MM.1S (cell line): ENCODE measurements at regions not wholly inside any gene's neighbourhood (a gene's known extent, or its start where the extent isn't known, plus 50 kb on each side); places are given as distances from the start of the nearest gene placed in this dataset.
"Not testable (repeated sequence)": the region's sequence is repeated elsewhere in the genome, so short reads cannot be mapped to it uniquely, and the experiment has no call there.

Source experiments
- DNase-seq: peaks from one replicate; pipeline ENCODE4 v3.0.0-alpha.2; 2015
- H2AFZ ChIP-seq: fragments of 300-600 bp; sonication (generic); 2 replicates; pipeline ENCODE4 v1.6.0; 2016; ENCODE audit warnings: antibody characterized with exemption, low read length
- H3F3A ChIP-seq: fragments of 300-600 bp; sonication (generic); 2 replicates; pipeline ENCODE4 v1.6.1; 2016; ENCODE audit warnings: mild to moderate bottlenecking, antibody characterized with exemption, low read length, moderate library complexity, mixed read lengths; ENCODE audit not compliant: insufficient read depth
- H3K27ac ChIP-seq: fragments of 300-600 bp; sonication (generic); 2 replicates; pipeline ENCODE4 v1.5.1; 2016; ENCODE audit warnings: mild to moderate bottlenecking, low read length
- H3K27me3 ChIP-seq: fragments of 300-600 bp; sonication (generic); replicated peaks from 2 replicates; pipeline ENCODE4 v1.6.0; 2016; ENCODE audit warnings: low read length; ENCODE audit not compliant: insufficient read depth
- H3K36me3 ChIP-seq: fragments of 300-600 bp; sonication (generic); replicated peaks from 2 replicates; pipeline ENCODE4 v1.6.1; 2016; ENCODE audit warnings: mild to moderate bottlenecking, low read length, mixed read lengths; ENCODE audit not compliant: insufficient read depth
- H3K4me1 ChIP-seq: fragments of 300-600 bp; sonication (generic); 2 replicates; pipeline ENCODE4 v1.6.1; 2016; ENCODE audit warnings: low read length, mixed read lengths
- H3K4me2 ChIP-seq: fragments of 300-600 bp; sonication (generic); 2 replicates; pipeline ENCODE4 v1.6.0; 2016; ENCODE audit warnings: low read depth, low read length
- H3K4me3 ChIP-seq: fragments of 300-600 bp; sonication (generic); 2 replicates; pipeline ENCODE4 v1.5.1; 2016; ENCODE audit warnings: low read length, mixed read lengths
- H3K79me2 ChIP-seq: fragments of 300-600 bp; sonication (generic); 2 replicates; pipeline ENCODE4 v1.6.1; 2016; ENCODE audit warnings: mixed run types, low read length, mixed read lengths
- H3K9ac ChIP-seq: fragments of 300-600 bp; sonication (generic); 2 replicates; pipeline ENCODE4 v1.6.1; 2016; ENCODE audit warnings: low read length, mixed read lengths
- H3K9me2 ChIP-seq: fragments of 300-600 bp; sonication (generic); replicated peaks from 2 replicates; pipeline ENCODE4 v1.6.1; 2016; ENCODE audit warnings: mild to moderate bottlenecking, low read length, mixed read lengths; ENCODE audit not compliant: insufficient read depth
- H3K9me3 ChIP-seq: fragments of 300-600 bp; sonication (generic); replicated peaks from 2 replicates; pipeline ENCODE4 v1.6.1; 2016; ENCODE audit warnings: mild to moderate bottlenecking, low read length, mixed read lengths; ENCODE audit not compliant: insufficient read depth
- H4K20me1 ChIP-seq: fragments of 300-600 bp; sonication (generic); 2 replicates; pipeline ENCODE4 v1.6.1; 2016; ENCODE audit warnings: mild to moderate bottlenecking, low read length, moderate library complexity, mixed read lengths; ENCODE audit not compliant: insufficient read depth
- CTCF ChIP-seq: fragments of 300-600 bp; sonication (generic); IDR thresholded peaks from 2 replicates; pipeline ENCODE4 v1.5.1; 2016; ENCODE audit warnings: antibody characterized with exemption, low read length, mixed read lengths
- EZH2 ChIP-seq: fragments of 300-600 bp; sonication (generic); optimal IDR thresholded peaks from 2 replicates; pipeline ENCODE3; 2017; ENCODE audit warnings: low read depth, mild to moderate bottlenecking, antibody characterized with exemption, low read length, mixed read lengths
- EZH2phosphoT487 ChIP-seq: fragments of 300-600 bp; sonication (generic); IDR thresholded peaks from 2 replicates; pipeline ENCODE4 v1.6.1; 2018; ENCODE audit warnings: antibody characterized with exemption, low read length

GRCh38 chr2:228575897-228576296, 394.4 kb upstream of the SPHKAP start:
- no peak overlapping the region for H3K27ac ChIP-seq
- H2AFZ ChIP-seq, result no peak overlapping the region

GRCh38 chr2:228568275-228568674, 386.8 kb upstream of the SPHKAP start:
- not testable (repeated sequence) for DNase-seq, H3K4me3 ChIP-seq, H3K27ac ChIP-seq, H3K4me2 ChIP-seq, H3K36me3 ChIP-seq, H3K9me3 ChIP-seq, H3K79me2 ChIP-seq, H3F3A ChIP-seq, H3K4me1 ChIP-seq, H2AFZ ChIP-seq, H4K20me1 ChIP-seq, H3K9me2 ChIP-seq, H3K9ac ChIP-seq, H3K27me3 ChIP-seq

More at GRCh38 chr2:228575897-228576296, 394.4 kb upstream of the SPHKAP start:
- H3K9me3 ChIP-seq, result no peaks in the 10 kb centered on the region
- no peaks in the 10 kb centered on the region for H3K9me2 ChIP-seq
- TF ChIP-seq EZH2phosphoT487 (no peak), CTCF (no peak), EZH2 (no peak)
- no peak for DNase-seq
- H3K27me3 ChIP-seq, result no peaks in the 10 kb centered on the region
- H3K79me2 ChIP-seq, result no peaks in the 10 kb centered on the region
- no peak overlapping the region for H3K4me2 ChIP-seq
- H3K36me3 ChIP-seq, result no peaks in the 10 kb centered on the region
- H3K9ac ChIP-seq, result no peak overlapping the region
- no peaks in the 10 kb centered on the region for H3K4me1 ChIP-seq
- H4K20me1 ChIP-seq, result no peaks in the 10 kb centered on the region
- H3F3A ChIP-seq, result no peaks in the 10 kb centered on the region
- no peak overlapping the region for H3K4me3 ChIP-seq

GRCh38 chr2:228561816-228562215, 380.3 kb upstream of the SPHKAP start:
- no peak for DNase-seq
- no peaks in the 10 kb centered on the region for H3K9me2 ChIP-seq
- H3K4me2 ChIP-seq, result no peak overlapping the region
- no peaks in the 10 kb centered on the region for H3K9me3 ChIP-seq
- no peaks in the 10 kb centered on the region for H3K79me2 ChIP-seq
- no peak for TF ChIP-seq EZH2phosphoT487
- no peak for TF ChIP-seq CTCF
- TF ChIP-seq EZH2, result no peak
- no peaks in the 10 kb centered on the region for H3F3A ChIP-seq
- no peaks in the 10 kb centered on the region for H3K36me3 ChIP-seq
- H3K4me3 ChIP-seq, result no peak overlapping the region
- H3K9ac ChIP-seq, result no peak overlapping the region
- H3K4me1 ChIP-seq, result no peaks in the 10 kb centered on the region
- H3K27ac ChIP-seq, result no peak overlapping the region
- no peaks in the 10 kb centered on the region for H4K20me1 ChIP-seq
- no peaks in the 10 kb centered on the region for H3K27me3 ChIP-seq
- no peak overlapping the region for H2AFZ ChIP-seq

GRCh38 chr2:228559774-228560415, 378.4 kb upstream of the SPHKAP start:
- H3K4me2 ChIP-seq, result no peak overlapping the region
- TF ChIP-seq CTCF, result no peak
- TF ChIP-seq EZH2phosphoT487, result no peak
- TF ChIP-seq EZH2, result no peak
- H3K4me3 ChIP-seq, result no peak overlapping the region
- no peak overlapping the region for H3K27ac ChIP-seq
- H3F3A ChIP-seq, result no peaks in the 10 kb centered on the region
- H3K36me3 ChIP-seq, result no peaks in the 10 kb centered on the region
- no peaks in the 10 kb centered on the region for H3K4me1 ChIP-seq
- no peaks in the 10 kb centered on the region for H3K9me3 ChIP-seq
- no peaks in the 10 kb centered on the region for H3K27me3 ChIP-seq
- no peak overlapping the region for H2AFZ ChIP-seq
- no peaks in the 10 kb centered on the region for H3K9me2 ChIP-seq
- H3K79me2 ChIP-seq, result no peaks in the 10 kb centered on the region
- DNase-seq, result peak; percentile 8
- H3K9ac ChIP-seq, result no peak overlapping the region
- no peaks in the 10 kb centered on the region for H4K20me1 ChIP-seq
